ENCODE measurements at regions not wholly inside any gene's neighbourhood (a gene's known extent, or its start where the extent isn't known, plus 50 kb on each side); places are given as distances from the start of the nearest gene placed in this dataset.
A peak's percentile ranks its signal among the peaks of the same experiment; 100 is the strongest.

- DNase-seq (ENCODE audit: low spot score): no peak
Measured at GRCh38 chrX:15983034-15983433, 128.4 kb upstream of the AP1S2 start.

GRCh38 chrX:15977644-15978043, 123.0 kb upstream of the AP1S2 start:
- DNase-seq (ENCODE audit: low spot score): no peak

DNA sequence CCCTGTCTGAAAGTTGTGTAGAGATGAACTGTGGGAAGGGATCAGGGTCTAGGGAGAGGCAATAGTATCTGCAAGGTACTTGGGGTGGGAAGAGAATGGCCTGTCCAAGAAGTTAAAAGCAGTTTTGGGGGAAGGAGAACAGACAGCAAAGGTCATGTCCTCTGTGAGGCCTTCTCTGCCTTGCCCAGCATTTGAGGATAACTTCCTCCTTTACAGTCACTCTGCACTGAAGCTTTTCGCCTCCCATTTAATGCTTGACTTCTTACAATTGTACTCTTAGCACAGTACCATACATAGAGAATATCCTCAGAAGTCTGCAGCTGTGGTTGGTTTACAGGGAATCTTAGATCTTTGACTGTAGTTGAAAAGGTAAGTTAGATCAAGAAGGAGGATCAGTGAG, 121.8 kb upstream of the AP1S2 start:
- DNase-seq (ENCODE audit: low spot score): no peak

DNA sequence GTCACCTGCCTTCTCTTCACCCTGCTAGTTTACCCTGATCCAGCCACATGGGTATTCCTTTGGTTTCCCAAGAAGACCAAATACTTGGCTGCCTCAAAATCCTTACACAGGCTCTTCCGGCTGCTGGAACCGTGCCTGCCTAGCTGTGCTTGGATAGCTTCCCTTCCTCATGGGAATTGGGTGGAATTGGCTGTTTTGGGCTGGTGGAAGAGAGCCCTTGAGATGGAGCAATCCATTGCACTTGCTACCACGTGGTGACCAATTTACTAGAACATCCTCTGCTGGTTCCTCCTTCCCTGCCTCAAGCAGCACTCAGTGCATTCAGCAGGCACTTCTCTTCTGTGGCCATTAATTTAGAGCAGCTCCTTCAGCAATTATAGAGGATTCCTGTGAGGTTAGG, 119.3 kb upstream of the AP1S2 start:
- DNase-seq (ENCODE audit: low spot score): no peak

DNA sequence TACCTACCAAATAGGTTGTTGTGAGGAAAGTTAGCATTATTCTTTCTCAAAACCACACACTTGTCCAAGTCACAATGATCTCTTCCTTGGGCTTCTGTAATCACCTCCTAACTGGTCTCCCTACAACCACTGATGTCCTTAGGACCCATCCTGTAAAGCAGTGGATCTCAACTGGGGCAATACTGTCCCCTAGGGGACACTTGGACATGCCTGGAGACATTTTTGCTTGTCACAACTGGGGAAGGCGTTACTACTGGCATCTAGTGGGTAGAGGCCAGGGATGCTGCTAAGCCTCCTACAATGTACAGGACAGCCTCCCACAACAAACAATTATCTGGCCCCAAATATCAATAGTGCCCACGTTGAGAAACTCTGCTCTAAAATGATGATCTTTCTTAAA, 118.7 kb upstream of the AP1S2 start:
- peak; percentile 23 for DNase-seq (ENCODE audit: low spot score)

DNA sequence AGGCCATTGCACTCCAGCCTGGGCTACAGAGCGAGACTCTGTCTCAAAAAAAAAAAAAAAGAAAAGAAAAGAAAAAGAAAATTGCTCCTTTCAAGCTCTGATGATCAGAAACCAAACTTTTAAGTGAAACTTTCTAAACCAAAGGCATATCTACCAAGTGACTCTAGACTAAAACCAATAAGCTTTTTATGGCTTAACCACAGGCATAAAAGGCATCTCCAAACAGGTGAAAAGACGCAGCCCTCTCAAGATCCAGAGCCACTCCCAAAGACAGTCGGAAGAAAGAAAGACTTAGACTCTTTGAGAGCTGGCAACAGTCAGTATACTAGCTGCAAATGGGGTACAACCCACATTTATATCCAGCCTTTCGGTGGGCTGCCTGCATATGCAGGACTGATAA, 117.1 kb upstream of the AP1S2 start:
- no peak for DNase-seq (ENCODE audit: low spot score)

GRCh38 chrX:15963858-15964257, 109.2 kb upstream of the AP1S2 start:
- DNase-seq (ENCODE audit: low spot score): no peak

GRCh38 chrX:15960237-15960636, 105.6 kb upstream of the AP1S2 start:
- DNase-seq (ENCODE audit: low spot score): no peak

DNA sequence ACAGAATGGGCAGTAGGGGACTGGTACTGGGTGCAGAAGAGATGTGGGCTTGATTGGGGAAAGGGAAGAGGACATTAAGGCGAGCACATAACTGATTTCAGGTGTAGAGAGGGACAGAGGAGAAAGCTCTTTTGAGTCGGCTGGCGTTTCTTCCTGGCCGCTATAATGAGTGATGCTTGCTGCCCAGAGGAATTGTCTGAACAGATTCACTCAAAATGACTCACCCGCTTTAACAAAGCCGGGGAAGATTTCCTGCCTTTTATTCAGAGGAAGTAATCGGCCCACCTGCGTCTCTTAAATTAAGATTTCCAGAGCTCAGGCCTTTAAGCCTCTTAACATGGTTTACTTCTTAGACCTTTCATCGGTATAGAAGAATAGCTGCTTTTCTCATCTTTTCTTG, 102.1 kb upstream of the AP1S2 start:
- no peak for DNase-seq (ENCODE audit: low spot score)

- DNase-seq (ENCODE audit: low spot score): no peak
Measured at GRCh38 chrX:15953801-15954200, 99.2 kb upstream of the AP1S2 start.

DNA sequence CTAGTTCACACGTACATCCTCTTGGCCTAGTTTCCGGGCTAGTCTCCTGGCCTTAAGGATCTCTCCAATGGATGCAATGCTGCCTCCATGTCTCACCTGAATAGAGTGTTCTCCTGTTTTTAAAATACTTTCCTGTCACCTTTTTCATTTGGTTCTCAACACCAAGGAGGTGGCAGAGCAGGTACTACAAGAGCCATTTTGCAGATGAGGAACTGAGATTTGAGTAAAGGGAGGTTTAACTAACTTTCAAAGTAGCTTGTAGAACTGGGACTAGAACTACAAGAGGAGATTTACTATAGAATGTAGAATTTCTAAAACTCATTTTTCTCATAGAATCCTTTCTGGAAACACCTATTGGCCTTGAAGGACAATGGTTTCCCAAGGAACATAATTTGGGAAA, 97.6 kb upstream of the AP1S2 start:
- no peak for DNase-seq (ENCODE audit: low spot score)

- no peak for DNase-seq (ENCODE audit: low spot score)
Measured at GRCh38 chrX:15948318-15948660, 93.7 kb upstream of the AP1S2 start.

GRCh38 chrX:15947648-15948317, 93.2 kb upstream of the AP1S2 start:
- no peak for DNase-seq (ENCODE audit: low spot score)

DNA sequence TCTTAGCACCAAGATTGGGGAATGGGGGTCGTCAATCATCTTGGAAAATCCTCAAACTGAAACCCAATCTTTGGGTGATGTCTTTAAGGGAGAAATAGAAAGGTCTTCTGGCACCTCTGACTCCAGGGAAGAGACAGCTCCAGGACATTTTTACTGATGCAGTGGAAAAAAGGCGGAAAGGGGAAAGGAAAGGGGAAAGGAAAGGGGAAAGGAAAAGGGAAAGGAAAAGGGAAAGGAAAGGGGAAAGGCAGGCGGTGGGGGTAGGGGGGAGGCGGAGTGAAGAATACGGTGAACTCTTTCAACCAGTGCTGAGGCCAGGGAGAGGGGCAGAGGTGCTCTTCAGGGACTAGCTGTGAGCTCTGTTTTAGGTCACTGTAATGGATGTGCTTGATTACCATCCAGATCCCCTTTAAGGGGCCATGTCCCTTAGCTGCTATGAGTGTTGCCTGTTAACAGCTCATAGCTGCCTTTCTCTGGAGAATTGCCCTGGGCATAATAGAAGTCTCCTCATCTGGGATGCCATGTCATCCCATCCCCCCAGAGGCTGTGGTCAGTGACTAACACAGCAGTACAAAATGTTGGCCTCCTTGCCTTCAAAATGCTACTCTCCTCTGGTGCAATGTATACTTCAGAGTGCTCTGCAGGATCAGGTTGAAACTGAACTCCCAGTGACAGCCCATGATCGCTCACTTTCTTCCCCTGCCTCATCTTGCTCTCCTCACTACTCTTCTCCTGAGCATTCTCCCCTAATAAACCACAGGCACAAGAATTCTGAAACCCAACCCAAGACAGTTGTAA, 92.4 kb upstream of the AP1S2 start:
- no peak for DNase-seq (ENCODE audit: low spot score)

DNA sequence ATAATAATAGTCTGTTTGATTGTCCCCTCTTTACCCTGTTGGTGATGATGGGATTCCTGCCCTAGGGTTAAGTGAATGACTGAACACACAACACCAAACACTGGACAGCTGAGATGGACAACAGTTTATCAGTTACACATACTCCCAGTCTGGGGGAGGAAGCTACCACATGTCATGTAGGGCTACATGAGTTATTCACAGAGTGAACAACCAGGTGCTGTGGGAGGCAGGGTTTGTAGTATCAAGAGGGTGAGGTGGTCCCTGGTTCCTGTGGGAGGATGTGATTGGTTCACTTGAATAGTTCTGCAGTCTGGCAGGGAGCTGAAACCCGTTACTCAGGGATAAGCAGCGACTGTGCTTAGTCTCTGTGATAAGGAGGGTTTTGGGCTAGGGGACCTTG, 88.8 kb upstream of the AP1S2 start:
- DNase-seq (ENCODE audit: low spot score): no peak

DNA sequence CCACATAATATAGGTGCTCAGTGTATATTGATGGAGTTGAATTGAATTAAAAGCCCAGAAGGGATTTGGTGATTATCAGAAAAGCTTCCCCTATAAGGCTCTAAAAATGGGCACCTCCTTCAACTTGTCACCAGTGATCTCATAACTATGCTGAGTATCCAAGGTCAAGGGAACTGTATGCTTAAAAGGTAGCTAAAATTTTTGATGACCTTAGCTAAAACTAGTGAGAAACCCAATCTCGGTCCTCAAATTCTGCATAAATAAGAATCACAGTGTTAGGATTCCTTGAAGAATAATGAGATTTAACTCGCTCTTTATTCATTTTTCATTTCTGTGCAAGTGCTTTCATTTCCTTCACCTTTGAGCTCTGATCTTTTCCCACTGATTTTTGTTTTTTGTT, 87.7 kb upstream of the AP1S2 start:
- DNase-seq (ENCODE audit: low spot score): no peak

- no peak for DNase-seq (ENCODE audit: low spot score)
Measured at GRCh38 chrX:15939737-15940136, 85.1 kb upstream of the AP1S2 start.

GRCh38 chrX:15938072-15938471, 83.5 kb upstream of the AP1S2 start:
- no peak for DNase-seq (ENCODE audit: low spot score)

- no peak for DNase-seq (ENCODE audit: low spot score)
Measured at GRCh38 chrX:15931362-15931761, 76.7 kb upstream of the AP1S2 start.

GRCh38 chrX:15930585-15930984, 76.0 kb upstream of the AP1S2 start:
- peak; percentile 24 for DNase-seq (ENCODE audit: low spot score)

GRCh38 chrX:15929194-15929593, 74.6 kb upstream of the AP1S2 start:
- no peak for DNase-seq (ENCODE audit: low spot score)

GRCh38 chrX:15926622-15927021, 72.0 kb upstream of the AP1S2 start:
- DNase-seq (ENCODE audit: low spot score): no peak

DNA sequence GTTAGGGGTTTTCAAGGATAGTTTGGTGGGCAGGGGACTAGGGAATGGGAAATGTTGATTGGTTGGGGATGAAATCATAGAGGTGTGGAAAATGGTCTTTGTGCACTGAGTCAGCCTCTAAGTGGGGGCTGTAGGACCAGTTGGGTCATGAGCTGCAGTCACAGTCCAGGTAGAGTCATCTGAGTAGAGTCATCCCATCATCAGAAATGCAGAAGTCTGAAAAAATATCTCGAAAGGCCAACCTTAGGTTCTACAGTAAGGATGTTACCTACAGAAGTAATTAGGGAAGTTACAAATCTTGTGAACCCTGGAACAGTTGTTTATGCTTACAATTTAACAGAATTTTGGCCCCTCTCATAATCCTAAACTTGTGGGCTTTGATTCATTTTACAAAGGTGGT, 63.4 kb upstream of the AP1S2 start:
- no peak for DNase-seq (ENCODE audit: low spot score)

DNA sequence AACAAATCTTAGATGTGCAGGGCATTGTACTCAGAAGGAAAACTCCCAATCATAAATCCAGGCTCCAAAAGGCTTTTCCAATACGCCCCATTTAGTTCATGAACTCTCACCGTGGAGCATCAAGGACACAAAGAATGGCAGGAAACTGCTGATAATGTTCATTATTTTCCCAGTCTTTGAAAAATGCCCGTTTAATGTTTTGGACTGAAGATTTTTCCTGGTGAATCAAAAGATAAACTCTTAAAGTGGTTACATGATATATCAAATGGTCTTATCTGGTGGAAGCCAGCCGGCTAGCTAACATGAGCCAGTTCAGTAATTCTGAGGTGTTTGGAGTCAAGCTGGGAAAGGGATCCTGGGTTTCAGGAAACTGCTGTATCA, 62.1 kb upstream of the AP1S2 start:
- no peak for DNase-seq (ENCODE audit: low spot score)

All from HT-29 (cell line).